Cardiac fibroblast (primary cell): ENCODE measurements at regions not wholly inside any gene's neighbourhood (a gene's known extent, or its start where the extent isn't known, plus 50 kb on each side); places are given as distances from the start of the nearest gene placed in this dataset.

Source experiments
- DNase-seq, 2 donors: peaks; one replicate each; pipeline versions ENCODE4 v3.0.0 to v3.0.0-alpha.2; 2010; ENCODE audit warnings: low read depth in 2 of 2
- H3K4me3 ChIP-seq, 2 donors: replicated peaks in 1 of 2; 1 replicate in 1 of 2; 2 replicates in 1 of 2; pipeline ENCODE4 v1.5.1; 2011; ENCODE audit warnings: low read depth in 2 of 2, low read length in 2 of 2, mild to moderate bottlenecking in 2 of 2, moderate library complexity in 1 of 2
- CTCF ChIP-seq: IDR thresholded peaks from one replicate; pipeline ENCODE4 v1.5.1; 2011; ENCODE audit warnings: low read depth, mild to moderate bottlenecking, low read length, inconsistent platforms

GRCh38 chr4:23388255-23388654, 501.6 kb downstream of the PPARGC1A start:
- TF ChIP-seq CTCF, result no peak
- DNase-seq, result no peak

GRCh38 chr4:23384741-23385140, 505.1 kb downstream of the PPARGC1A start:
- peak; percentile 3 to 11 for DNase-seq
- no peak for TF ChIP-seq CTCF

More at GRCh38 chr4:23388255-23388654, 501.6 kb downstream of the PPARGC1A start:
- H3K4me3 ChIP-seq, result no peak overlapping the region

GRCh38 chr4:23382879-23383278, 507.0 kb downstream of the PPARGC1A start:
- DNase-seq, result peak in 1 of 2 donors; percentile 24
- TF ChIP-seq CTCF, result no peak
- H3K4me3 ChIP-seq, result no peak overlapping the region

More at GRCh38 chr4:23384741-23385140, 505.1 kb downstream of the PPARGC1A start:
- no peak overlapping the region for H3K4me3 ChIP-seq

GRCh38 chr4:23374259-23374658, 515.6 kb downstream of the PPARGC1A start:
- TF ChIP-seq CTCF, result no peak
- H3K4me3 ChIP-seq, result no peak overlapping the region
- DNase-seq, result no peak

GRCh38 chr4:23373261-23373660, 516.6 kb downstream of the PPARGC1A start:
- no peak for TF ChIP-seq CTCF
- DNase-seq, result peak; percentile 3 to 63
- no peak overlapping the region for H3K4me3 ChIP-seq

GRCh38 chr4:23371533-23371932, 518.3 kb downstream of the PPARGC1A start:
- no peak overlapping the region for H3K4me3 ChIP-seq
- DNase-seq, result no peak
- no peak for TF ChIP-seq CTCF

GRCh38 chr4:23369331-23369730, 520.5 kb downstream of the PPARGC1A start:
- H3K4me3 ChIP-seq, result no peak overlapping the region
- DNase-seq, result no peak
- no peak for TF ChIP-seq CTCF
